ENCODE measurements at regions not wholly inside any gene's neighbourhood (a gene's known extent, or its start where the extent isn't known, plus 50 kb on each side); places are given as distances from the start of the nearest gene placed in this dataset.

DNA sequence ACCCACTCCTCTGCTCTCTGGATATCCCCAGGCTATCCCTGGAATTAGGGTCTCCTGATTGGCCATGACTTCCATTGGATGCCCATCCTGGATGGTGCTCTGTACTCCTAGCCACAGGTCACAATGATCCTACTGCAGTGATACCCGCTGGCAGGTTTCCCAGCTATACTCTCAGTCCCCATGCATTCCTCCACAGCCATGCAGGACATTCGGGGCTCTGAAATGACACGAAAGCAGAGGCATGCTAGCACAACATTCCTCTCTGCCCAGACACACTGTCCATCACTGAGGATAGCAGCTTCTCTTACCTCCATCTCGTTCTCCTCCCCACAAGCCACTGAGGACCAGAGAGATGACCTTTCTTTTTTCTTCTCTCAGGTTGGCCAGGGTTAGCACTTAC is 51.7 kb upstream of the SPATS2L start:
- TF ChIP-seq, protein P1, sequence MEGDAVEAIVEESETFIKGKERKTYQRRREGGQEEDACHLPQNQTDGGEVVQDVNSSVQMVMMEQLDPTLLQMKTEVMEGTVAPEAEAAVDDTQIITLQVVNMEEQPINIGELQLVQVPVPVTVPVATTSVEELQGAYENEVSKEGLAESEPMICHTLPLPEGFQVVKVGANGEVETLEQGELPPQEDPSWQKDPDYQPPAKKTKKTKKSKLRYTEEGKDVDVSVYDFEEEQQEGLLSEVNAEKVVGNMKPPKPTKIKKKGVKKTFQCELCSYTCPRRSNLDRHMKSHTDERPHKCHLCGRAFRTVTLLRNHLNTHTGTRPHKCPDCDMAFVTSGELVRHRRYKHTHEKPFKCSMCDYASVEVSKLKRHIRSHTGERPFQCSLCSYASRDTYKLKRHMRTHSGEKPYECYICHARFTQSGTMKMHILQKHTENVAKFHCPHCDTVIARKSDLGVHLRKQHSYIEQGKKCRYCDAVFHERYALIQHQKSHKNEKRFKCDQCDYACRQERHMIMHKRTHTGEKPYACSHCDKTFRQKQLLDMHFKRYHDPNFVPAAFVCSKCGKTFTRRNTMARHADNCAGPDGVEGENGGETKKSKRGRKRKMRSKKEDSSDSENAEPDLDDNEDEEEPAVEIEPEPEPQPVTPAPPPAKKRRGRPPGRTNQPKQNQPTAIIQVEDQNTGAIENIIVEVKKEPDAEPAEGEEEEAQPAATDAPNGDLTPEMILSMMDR (IDR thresholded peaks at IDR 0.05; ENCODE audit: low read depth, low read length): no peak
- Histone ChIP-seq H3K4me3 (no peak overlapping the region), H3K27me3 (no peaks in the 10 kb centered on the region), H3K9me3 (ENCODE audit: low read depth) (no peaks in the 10 kb centered on the region), H3K36me3 (no peaks in the 10 kb centered on the region), H3K27ac (no peak overlapping the region), H3K4me1 (ENCODE audit: low read depth) (no peaks in the 10 kb centered on the region)
- no peak for DNase-seq (ENCODE audit: low read depth in 1 of 2, low spot score in 1 of 2)

DNA sequence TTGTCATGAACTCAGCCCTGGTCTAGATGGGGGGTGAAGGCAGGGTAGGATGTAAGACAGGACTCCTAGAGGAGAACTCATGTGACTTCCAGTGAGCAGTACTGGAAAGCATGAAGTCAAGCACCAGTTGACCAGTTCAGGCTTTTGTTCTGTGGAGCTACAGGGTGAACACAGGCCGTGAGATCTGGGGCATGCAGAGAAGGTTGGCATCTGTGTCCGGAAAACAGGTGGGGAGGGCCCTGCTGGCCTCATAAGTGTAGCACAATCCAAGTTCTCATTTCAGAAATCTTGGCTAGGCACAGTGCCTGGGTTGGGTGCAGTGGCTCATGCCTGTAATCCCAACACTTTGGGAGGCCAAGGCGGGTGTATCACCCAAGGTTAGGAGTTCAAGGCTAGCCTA is 50.9 kb upstream of the SPATS2L start:
- Histone ChIP-seq H3K4me3 (no peak overlapping the region), H3K36me3 (no peaks in the 10 kb centered on the region), H3K9me3 (ENCODE audit: low read depth) (no peaks in the 10 kb centered on the region), H3K27me3 (no peaks in the 10 kb centered on the region), H3K27ac (no peak overlapping the region), H3K4me1 (ENCODE audit: low read depth) (no peaks in the 10 kb centered on the region)
- TF ChIP-seq, protein P1 (IDR thresholded peaks at IDR 0.05; ENCODE audit: low read depth, low read length): no peak
- DNase-seq (ENCODE audit: low read depth in 1 of 2, low spot score in 1 of 2): no peak
